ENCODE measurements at regions not wholly inside any gene's neighbourhood (a gene's known extent, or its start where the extent isn't known, plus 50 kb on each side); places are given as distances from the start of the nearest gene placed in this dataset.

- TF ChIP-seq HHEX (CRISPR knock-in tag; IDR thresholded peaks at IDR 0.05) (no peak), MAF1 (CRISPR knock-in tag; IDR thresholded peaks at IDR 0.05; ENCODE audit: borderline replicate concordance) (no peak), ISL2 (CRISPR knock-in tag; IDR thresholded peaks at IDR 0.05) (no peak), ATF1 (CRISPR knock-in tag; IDR thresholded peaks at IDR 0.05) (no peak), ZNF513 (CRISPR knock-in tag; conservative IDR thresholded peaks at IDR 0.05) (no peak)
Observed at GRCh38 chr22:49247194-49247924, 580.3 kb downstream of the BRD1 start (continued).

GRCh38 chr22:49244466-49245420, 582.9 kb downstream of the BRD1 start:
- H3K4me3 ChIP-seq (replicated peaks in 1 of 3; ENCODE audit: insufficient read depth in 1 of 3, low read depth in 2 of 3, low read length in 3 of 3) = no peak overlapping the region
- ATAC-seq (no peak), DNase-seq (ENCODE audit: low spot score) (no peak), FAIRE-seq (no peak)
- BruUV-seq (replicated peaks) = no TSS peak
- peaks cover 0 to 13% of the 10 kb centered on the region in 2 experiments; a peak in 4 of 5 replicates for H3K27me3 ChIP-seq (ENCODE audit: control insufficient read depth in 1 of 2, insufficient read depth in 2 of 2, low read length in 2 of 2)
- intact Hi-C loops (cut with micrococcal nuclease; ENCODE audit: unreplicated experiment) (no loop called here), in situ Hi-C loops (cut with HindIII; ENCODE audit: extremely low pct_ligation_motif_present, low pct_unique_long_range_greater_than_20kb) (no loop called here)
- no peaks in the 10 kb centered on the region for H3K9me3 ChIP-seq (ENCODE audit: low read length)
- 16% methylated on average over 6 of the region's 16 CpGs for WGBS (ENCODE audit: low lambda C conversion rate)
- no peak overlapping the region for H3K4me2 ChIP-seq (ENCODE audit: low read depth, low read length)
- no peak overlapping the region for H3K27ac ChIP-seq (ENCODE audit: extremely low read length, insufficient read depth, low read length)
- H3K4me1 ChIP-seq (ENCODE audit: insufficient read depth, low read length) = no peaks in the 10 kb centered on the region
- no peaks in the 10 kb centered on the region for H3K79me2 ChIP-seq (ENCODE audit: insufficient read depth, low read length)
- H3K36me3 ChIP-seq (replicated peaks in 1 of 2; ENCODE audit: control insufficient read depth in 1 of 2, insufficient read depth in 2 of 2, low read length in 2 of 2) = no peaks in the 10 kb centered on the region
- no peak overlapping the region for H2AFZ ChIP-seq (ENCODE audit: low read length)
- no peak overlapping the region for H3K9ac ChIP-seq (ENCODE audit: insufficient read depth, low read depth, low read length)
- POLR2A ChIA-PET = no interaction called here
- no peaks in the 10 kb centered on the region for H4K20me1 ChIP-seq (ENCODE audit: insufficient read depth, low read length)
- CTCF ChIA-PET (ENCODE audit: low intra/inter-chr PET ratio, low total read pairs) = no interaction called here
- no peak for TF ChIP-seq ZNF354B (CRISPR knock-in tag; IDR thresholded peaks at IDR 0.05)
- no peak for TF ChIP-seq HDAC6 (IDR thresholded peaks at IDR 0.05; ENCODE audit: low read depth, low read length)
- no peak for TF ChIP-seq CENPT (CRISPR knock-in tag; IDR thresholded peaks at IDR 0.05; ENCODE audit: low read depth)
- TF ChIP-seq TRIM22 (IDR thresholded peaks at IDR 0.05) = no peak
- no peak for TF ChIP-seq FOXO4 (CRISPR knock-in tag; conservative IDR thresholded peaks at IDR 0.05)
- no peak for TF ChIP-seq AGO1 (IDR thresholded peaks at IDR 0.05; ENCODE audit: low read depth, low read length, poor library complexity, severe bottlenecking)

Measured in HepG2 (cell line).